ENCODE measurements at regions not wholly inside any gene's neighbourhood (a gene's known extent, or its start where the extent isn't known, plus 50 kb on each side); places are given as distances from the start of the nearest gene placed in this dataset.

DNA sequence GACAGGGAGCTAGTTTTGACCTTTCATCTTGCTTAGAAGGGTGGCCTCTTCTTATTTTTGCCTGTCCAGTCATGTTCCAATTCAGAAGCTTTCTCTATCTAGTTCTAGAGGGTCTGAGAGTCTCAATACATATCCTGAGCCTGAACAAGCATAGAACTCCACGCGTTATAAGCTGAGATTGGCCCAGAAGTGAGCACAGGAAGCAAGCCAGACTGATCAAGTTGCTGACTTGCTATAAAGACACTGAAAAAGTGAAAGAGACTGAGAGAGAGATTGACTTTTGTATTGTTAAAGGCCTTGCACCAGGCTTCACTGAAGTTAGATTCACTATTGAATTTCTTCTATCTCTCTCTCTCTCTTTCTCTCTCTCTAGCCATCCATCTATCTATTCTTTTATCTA is 142.7 kb upstream of the DOCK10 start:
- TF ChIP-seq, protein P1, sequence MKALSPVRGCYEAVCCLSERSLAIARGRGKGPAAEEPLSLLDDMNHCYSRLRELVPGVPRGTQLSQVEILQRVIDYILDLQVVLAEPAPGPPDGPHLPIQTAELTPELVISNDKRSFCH (CRISPR knock-in tag; IDR thresholded peaks at IDR 0.05): no peak
- TF ChIP-seq, protein P1 (tag; IDR thresholded peaks at IDR 0.05): no peak
- TF ChIP-seq JUND (IDR thresholded peaks at IDR 0.05; ENCODE audit: borderline replicate concordance, low read depth, low read length) (no peak), JUND (tag; IDR thresholded peaks at IDR 0.05; ENCODE audit: borderline replicate concordance, low read depth, low read length) (no peak), E2F3 (CRISPR knock-in tag; IDR thresholded peaks at IDR 0.05) (no peak), HNRNPLL (IDR thresholded peaks at IDR 0.05; ENCODE audit: low read depth, low read length, poor library complexity, severe bottlenecking) (no peak), ZSCAN29 (IDR thresholded peaks at IDR 0.05) (no peak), SIN3A (IDR thresholded peaks at IDR 0.05; ENCODE audit: borderline replicate concordance in 2 of 2, control insufficient read depth in 1 of 2, low read depth in 2 of 2, low read length in 2 of 2) (no peak), ELF4 (CRISPR knock-in tag; IDR thresholded peaks at IDR 0.05) (no peak), CHD4 (IDR thresholded peaks at IDR 0.05; ENCODE audit: insufficient read depth, insufficient replicate concordance, low read depth, low read length, poor library complexity, severe bottlenecking) (no peak), NR2F6 (CRISPR knock-in tag; IDR thresholded peaks at IDR 0.05) (no peak), BRD9 (IDR thresholded peaks at IDR 0.05; ENCODE audit: low read depth, partially characterized antibody) (no peak), NFXL1 (CRISPR knock-in tag; IDR thresholded peaks at IDR 0.05) (no peak), TEAD2 (tag; IDR thresholded peaks at IDR 0.05) (no peak), SNIP1 (IDR thresholded peaks at IDR 0.05; ENCODE audit: low read depth) (no peak), DNMT1 (IDR thresholded peaks at IDR 0.05) (no peak), CHCHD3 (CRISPR knock-in tag; IDR thresholded peaks at IDR 0.05) (no peak)
- TF ChIP-seq, protein P2, sequence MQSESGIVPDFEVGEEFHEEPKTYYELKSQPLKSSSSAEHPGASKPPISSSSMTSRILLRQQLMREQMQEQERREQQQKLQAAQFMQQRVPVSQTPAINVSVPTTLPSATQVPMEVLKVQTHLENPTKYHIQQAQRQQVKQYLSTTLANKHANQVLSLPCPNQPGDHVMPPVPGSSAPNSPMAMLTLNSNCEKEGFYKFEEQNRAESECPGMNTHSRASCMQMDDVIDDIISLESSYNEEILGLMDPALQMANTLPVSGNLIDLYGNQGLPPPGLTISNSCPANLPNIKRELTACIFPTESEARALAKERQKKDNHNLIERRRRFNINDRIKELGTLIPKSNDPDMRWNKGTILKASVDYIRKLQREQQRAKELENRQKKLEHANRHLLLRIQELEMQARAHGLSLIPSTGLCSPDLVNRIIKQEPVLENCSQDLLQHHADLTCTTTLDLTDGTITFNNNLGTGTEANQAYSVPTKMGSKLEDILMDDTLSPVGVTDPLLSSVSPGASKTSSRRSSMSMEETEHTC (IDR thresholded peaks at IDR 0.05): no peak
- TF ChIP-seq, protein P3, sequence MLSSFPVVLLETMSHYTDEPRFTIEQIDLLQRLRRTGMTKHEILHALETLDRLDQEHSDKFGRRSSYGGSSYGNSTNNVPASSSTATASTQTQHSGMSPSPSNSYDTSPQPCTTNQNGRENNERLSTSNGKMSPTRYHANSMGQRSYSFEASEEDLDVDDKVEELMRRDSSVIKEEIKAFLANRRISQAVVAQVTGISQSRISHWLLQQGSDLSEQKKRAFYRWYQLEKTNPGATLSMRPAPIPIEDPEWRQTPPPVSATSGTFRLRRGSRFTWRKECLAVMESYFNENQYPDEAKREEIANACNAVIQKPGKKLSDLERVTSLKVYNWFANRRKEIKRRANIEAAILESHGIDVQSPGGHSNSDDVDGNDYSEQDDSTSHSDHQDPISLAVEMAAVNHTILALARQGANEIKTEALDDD (IDR thresholded peaks at IDR 0.05): no peak
- no peaks in the 10 kb centered on the region for H3K9me1 ChIP-seq (ENCODE audit: control insufficient read depth, insufficient read depth, low read length)
- ChIA-PET POLR2A (no interaction called here), CTCF (ENCODE audit: low intra/inter-chr PET ratio) (no interaction called here)
- H4K20me1 ChIP-seq (replicated peaks; ENCODE audit: control insufficient read depth, insufficient read depth, low read length): no peaks in the 10 kb centered on the region
- no peaks in the 10 kb centered on the region for H3K4me1 ChIP-seq (replicated peaks in 1 of 2; ENCODE audit: control insufficient read depth in 2 of 2, insufficient read depth in 2 of 2, low read length in 2 of 2)
- 6% methylated on average over 2 of the region's 2 CpGs for whole genome bisulfite sequencing (ENCODE audit: insufficient coverage, low coverage, missing lambda C conversion rate)
- no peaks in the 10 kb centered on the region for H3K36me3 ChIP-seq (ENCODE audit: control insufficient read depth, insufficient read depth, low read length)
- ATAC-seq: no peak
- no peak overlapping the region for H3K4me3 ChIP-seq
- no peaks in the 10 kb centered on the region for H3K9me3 ChIP-seq (replicated peaks; ENCODE audit: control insufficient read depth, insufficient read depth, low read depth, low read length)
- no peak for FAIRE-seq
- H3K9ac ChIP-seq (ENCODE audit: insufficient read depth in 1 of 2, low read depth in 2 of 2, low read length in 2 of 2): no peak overlapping the region
- no peak overlapping the region for H2AFZ ChIP-seq (ENCODE audit: low read depth, low read length)
- no peak overlapping the region for H3K27ac ChIP-seq (ENCODE audit: extremely low read depth, low read depth, low read length)
- no peaks in the 10 kb centered on the region for H3K27me3 ChIP-seq (ENCODE audit: control insufficient read depth in 2 of 2, insufficient read depth in 2 of 2, low read length in 2 of 2)
- H3K4me2 ChIP-seq (ENCODE audit: insufficient read depth, low read length): no peak overlapping the region
- no peaks in the 10 kb centered on the region for H3K79me2 ChIP-seq (ENCODE audit: control insufficient read depth, insufficient read depth, low read length)
- no peak for DNase-seq (ENCODE audit: extremely low read depth in 1 of 4, low spot score in 3 of 4)
- intact Hi-C loops (cut with micrococcal nuclease): no loop called here
- in situ Hi-C loops (cut with MboI): no loop called here
- no TSS peak for BruUV-seq (replicated peaks)
